ENCODE measurements at regions not wholly inside any gene's neighbourhood (a gene's known extent, or its start where the extent isn't known, plus 50 kb on each side); places are given as distances from the start of the nearest gene placed in this dataset.

DNA sequence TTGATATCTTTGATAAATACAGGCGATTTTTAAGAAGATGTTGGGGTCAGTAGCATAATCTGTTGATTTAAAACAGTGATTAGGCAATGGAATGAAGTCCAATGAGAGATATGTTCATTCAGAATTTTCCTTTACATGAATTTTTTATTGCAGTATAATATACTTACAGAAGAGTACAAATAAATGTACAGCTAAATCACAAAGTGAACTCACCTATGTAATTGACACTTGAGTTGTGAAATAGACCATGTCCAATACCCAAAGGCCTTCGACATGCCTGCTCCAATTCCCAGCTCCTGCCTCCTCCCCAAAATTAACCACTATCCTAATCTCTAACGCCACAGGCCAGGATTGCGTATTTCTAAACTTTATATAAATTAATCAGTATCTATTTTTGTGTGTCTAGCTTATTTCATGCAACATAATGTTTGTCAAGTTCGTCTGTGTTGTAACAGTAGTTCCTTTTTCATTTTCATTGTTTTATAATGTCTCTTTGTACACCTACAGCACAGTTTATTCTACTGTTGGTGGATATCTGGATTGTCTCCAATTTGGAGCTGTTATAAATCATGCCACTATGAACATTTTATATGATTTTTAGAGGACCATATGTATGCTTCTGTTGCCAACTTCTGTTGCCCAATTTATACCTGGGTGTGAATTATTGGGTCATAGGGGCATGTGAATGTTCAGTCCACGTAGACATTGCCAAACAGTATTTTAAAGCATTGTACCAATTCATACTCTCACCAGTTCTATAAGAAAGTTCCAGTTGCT, 208.3 kb downstream of the TLE1 start:
- DNase-seq: no peak

DNA sequence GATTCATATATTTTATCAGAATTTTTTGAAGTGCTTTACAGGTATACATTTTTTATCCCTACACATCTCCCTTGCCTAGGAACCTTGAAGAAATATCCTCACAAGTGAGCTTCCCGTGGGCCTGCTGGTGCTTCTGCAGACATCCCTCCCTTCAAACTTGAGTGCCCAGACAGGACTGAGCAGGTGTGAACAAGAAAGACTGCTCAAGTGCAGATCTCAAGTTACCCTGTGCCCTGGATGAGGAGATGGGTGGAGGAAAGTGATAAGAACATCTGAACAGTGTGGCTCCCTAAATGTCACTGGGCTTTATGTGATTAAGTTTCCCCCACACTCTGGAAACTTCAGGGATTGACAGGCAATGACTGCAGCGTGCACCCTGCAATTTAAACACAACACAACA, 209.8 kb downstream of the TLE1 start:
- no peak for DNase-seq

DNA sequence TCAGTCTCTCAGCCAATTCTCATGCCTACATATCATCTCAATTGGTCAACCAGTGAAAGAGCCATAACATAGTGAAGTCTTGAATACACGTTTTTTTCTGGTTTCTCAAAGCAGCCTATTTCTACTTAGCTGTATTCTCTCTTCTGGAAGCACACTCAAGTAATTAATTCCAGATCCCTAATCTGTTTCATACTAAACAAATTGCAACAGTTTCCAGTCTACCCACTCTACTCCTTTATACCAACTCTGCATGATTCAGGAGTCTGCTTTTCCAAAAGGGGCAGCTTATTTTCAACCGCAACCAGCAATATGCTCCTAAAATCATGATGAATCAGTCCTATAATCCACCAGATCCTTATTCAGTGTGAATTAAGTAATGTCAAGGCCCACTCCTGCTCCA, 211.7 kb downstream of the TLE1 start:
- no peak for DNase-seq

DNA sequence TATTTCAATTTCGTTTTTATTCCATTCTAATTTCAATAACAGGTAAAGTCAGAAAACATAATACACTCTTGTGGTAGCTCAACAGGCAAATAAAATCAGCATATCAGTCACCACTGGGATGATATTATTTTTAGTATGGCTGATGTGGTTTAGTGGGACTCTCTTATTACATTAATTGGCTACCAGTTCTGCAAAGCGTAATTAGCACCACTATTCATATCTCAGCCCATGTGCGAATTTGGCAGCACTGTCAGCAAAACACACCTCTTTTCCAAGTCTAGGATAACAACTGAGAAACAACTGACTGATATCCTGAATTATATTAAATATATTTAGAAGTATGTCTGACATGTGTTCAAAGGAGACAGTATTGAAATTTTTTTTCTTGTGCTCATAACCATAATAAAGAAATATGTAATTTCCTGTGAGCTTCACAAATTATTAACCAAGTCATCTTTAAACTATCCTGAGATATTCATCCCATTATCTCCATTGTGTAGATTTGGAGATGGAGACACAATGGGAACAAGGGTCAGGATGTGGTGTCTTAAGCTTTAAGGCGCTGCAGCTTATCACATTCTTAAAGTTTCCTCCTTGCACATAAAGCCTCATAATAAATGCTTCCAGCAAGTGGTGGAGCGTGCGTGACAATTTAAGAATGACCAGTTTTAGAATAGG, 212.4 kb downstream of the TLE1 start:
- no peak for DNase-seq

DNA sequence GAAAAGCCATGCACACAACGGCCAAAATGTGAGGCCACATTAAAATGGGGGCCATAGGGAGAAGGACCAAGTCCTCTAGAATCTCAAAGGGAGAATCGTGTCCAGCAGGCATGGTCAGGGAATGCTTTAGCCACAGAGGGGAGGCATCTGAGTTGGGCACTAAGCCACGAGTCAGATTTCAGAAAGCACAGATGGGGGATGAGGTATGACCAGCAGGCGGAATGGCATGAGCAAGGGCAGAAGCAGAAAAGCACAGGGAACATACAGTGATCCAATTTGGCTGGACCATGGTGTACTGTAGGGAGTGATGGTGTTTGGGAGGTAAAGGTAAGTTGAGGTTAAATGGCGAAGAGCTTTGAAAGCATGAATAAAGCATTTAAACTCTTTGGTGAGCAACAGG, 214.6 kb downstream of the TLE1 start:
- DNase-seq: no peak

DNA sequence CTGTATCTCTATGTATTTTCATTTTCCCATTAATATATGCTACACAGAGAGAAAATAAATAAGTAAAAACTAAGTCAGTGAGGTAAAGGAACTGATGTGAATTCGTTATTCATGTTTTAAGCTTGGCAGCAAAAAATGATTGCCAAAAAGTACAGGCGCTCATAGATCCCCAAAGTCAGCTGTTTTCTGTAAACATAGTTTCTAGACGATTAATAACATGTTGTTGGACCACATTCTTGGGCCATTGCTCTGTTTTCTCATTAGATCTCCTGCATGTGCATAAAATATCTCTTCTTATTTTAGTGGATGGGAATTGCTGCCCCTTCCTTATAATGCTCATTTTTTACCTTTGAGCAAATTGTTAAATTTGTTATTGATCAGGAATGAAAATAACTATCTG, 215.2 kb downstream of the TLE1 start:
- no peak for DNase-seq

DNA sequence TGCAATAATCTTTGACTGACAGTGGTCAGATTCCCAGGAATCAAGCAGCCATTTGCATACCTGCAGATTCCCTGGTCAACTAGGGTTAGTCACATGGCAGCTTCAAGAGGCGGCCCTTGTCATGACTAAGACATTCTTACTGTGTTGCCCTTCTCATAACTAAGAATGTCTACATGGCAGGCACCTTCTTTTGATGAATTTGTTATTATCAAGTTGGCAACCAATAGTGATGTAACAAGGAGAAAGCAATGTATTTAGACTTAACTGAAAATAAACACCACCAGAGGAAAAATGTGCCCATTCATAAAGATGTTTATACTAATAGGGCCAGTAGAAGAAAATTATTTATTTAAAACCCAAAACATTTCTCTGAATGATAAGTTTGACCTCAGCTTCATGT, 215.6 kb downstream of the TLE1 start:
- DNase-seq: no peak

DNA sequence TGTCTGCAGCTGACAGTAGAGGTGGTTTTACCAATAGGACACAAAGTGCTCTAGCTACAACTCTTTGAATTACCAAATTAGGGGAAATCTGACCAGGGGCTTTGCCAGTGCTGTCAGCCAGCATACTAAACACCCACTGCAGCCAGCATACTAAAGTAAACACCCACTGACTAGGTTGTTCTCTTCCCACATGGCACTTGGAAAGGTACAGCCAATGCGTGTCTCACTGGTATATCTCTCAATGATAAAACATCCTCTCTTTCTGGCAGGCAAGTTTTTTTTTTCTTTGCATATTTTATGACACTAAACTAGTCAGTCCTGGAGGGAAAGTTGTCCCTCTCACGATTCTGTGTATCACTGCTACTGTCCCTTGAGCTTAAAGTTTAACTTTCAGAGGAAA, 216.1 kb downstream of the TLE1 start:
- no peak for DNase-seq

DNA sequence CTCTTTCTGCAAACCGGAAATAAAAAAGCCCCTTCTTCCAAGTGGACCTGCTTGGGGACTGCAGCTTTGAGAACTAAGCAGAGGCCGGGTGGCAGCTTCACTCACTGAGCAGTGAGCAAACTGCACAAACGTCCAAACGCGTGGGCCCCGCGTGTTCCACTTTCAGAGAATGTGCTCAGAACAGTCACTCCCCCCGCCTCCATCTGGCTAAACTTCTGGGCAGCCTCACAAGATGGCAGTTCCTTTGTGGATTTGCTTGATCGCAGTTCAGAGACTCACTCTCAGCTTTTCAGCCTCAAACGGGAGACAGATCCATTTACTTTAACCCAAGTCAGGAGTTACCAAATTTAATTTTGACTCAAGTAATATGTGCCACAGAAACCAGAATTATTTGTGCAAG, 216.6 kb downstream of the TLE1 start:
- DNase-seq: no peak

DNA sequence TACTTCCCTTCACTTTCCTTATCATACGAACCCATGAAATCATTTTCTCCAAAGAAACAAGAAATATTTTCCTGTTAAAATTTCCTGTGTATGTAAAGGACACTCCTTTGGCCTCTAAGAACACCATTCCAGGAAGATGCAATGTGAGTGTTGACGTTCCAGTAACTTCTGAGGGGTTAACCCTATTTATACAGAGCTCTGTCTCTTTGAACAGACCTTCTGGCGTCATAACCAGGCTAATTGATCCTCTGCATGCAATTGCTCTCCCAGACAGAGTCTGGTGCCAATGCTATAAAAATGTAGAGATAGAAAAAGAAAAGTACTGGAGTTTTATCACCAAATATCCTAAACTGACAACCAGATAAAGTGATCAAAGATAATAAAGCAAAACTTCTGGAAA, 218.5 kb downstream of the TLE1 start:
- DNase-seq: no peak

DNA sequence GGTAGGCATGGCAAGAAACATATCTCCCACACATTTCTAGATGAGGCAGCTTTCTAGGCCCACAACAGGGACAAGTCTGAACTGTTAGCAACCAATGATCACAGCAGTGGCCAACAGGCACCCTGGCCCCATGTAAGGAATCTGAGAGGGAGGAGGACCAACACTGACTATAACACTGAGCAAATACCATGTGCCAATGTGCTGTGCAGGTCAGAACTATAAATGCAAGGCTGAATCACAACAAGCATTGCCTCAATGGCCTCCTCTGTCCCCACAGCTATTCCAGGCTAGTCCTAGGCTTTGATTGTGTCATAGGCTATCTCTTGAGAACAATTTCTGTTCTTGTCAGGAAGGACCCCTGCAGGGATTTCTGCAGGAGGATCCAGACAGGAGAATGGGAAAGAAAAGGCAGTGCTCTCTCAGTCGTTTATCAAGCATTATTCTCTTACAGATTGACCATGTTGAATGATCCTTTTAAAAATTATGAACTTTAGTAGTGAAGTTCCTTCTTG, 221.2 kb downstream of the TLE1 start:
- no peak for DNase-seq

DNA sequence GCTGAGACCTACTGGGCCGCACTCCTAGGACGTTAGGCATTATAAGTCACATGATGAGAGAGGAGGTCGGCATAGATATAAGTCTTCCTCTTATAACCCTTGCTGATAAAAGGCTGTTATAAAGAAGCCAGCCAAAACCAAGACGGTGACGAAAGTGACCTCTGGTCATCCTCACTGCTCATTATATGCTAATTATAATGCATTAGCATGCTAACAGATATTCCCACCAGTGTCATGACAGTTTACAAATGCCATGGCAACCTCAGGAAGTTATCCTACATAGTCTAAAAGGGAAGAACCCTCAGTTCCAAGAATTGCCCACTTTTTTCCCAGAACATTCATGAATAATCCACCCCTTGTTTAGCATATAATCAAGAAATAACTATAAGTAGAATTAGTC, 222.4 kb downstream of the TLE1 start:
- no peak for DNase-seq

DNA sequence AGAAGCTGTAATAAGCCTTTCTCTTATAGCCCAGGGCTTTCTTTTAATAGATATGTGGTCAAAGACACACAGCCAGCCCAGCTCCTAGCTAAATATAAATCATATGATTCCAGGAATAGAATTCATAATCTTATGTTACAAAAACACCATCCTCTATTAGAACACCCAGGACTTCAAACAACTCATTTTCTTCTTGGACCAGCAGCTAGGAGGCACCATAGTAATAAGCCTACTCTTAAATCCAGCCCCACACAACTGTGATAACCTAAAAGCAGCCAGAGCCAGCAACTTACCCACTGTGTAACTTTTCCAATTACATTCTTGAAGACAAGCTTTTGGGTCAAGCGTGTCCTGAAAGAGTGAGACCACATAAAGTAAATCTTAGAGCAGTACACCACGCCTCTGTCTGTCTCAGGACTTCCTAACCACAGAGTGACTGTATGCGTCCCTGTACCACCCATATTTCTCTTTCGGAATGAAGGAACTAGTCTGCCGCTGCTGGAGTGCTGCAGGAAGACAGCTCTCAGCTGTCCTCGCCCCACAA, 223.8 kb downstream of the TLE1 start:
- peak in 1 of 2 donors; percentile 3 for DNase-seq

DNA sequence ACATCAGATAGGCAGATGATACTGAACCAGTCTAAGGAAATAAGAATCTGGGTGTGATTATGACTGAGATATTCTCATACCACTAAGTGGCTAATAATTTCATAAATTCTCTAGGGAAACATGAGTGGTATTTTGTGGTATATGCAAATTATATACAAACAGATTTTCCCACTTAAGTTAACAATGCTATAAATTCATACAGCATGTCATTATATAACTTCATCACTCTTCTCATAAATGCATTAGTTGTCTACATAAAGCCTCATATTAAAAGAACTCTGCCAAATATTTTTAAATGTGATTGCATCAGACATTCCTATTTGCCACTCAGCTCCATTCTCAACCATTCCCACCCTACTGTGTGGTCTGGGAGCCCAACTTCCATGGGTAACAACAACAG, 226.5 kb downstream of the TLE1 start:
- no peak for DNase-seq

DNA sequence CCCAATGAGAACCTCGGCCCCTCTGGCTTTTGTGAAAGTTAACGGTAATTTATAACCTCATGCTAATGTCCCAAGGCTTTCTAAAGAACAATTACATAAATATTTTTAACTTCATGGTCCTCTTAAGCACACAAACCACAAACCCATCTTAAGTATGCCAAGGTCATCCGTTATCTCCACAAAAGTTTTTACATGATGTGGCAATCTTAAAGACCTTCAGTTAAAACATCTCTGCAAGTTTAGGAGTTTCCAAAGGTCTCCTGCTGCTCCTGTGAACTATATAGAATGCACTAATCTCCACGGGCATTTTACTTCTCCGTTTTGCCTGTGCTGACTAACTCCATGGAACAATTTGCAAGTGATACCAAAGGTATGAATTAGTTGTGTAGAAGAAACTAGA, 228.2 kb downstream of the TLE1 start:
- no peak for DNase-seq

DNA sequence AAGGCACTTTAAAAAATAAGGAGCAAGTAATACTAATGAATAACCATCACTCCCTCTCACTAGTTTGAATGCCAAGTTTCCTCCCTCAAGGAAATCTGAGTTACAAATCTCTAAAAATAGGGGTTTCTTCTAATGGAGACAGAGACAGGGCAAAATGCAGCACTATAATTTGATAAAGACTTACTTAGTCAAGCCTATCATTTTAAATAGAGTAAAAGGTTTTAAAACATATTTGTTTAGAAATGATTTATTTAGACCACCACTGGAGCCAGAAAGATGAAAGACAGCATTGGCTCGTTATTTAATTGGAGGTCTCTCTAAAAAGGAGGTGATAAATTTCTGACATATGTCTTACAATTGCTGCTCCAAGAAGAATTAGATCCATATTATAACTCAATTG, 228.7 kb downstream of the TLE1 start:
- DNase-seq: no peak

DNA sequence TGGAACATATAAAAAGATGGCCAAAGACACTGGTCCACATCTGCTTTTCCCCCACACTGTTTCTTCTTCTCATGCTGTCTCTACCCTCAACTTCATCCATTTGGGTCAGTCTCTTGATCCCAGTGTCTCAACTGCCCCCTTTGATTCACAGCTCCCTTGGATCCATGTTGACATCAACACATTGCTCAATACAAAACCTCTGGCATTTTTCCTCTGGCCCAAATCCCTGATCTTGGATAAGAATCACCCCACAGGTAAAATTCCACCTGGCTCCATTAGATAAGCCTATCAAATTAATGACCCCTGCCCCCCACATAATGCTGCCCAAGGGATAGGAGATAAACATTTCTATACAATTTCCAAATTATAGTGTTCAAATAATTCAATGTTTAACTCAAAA, 229.8 kb downstream of the TLE1 start:
- no peak for DNase-seq

DNA sequence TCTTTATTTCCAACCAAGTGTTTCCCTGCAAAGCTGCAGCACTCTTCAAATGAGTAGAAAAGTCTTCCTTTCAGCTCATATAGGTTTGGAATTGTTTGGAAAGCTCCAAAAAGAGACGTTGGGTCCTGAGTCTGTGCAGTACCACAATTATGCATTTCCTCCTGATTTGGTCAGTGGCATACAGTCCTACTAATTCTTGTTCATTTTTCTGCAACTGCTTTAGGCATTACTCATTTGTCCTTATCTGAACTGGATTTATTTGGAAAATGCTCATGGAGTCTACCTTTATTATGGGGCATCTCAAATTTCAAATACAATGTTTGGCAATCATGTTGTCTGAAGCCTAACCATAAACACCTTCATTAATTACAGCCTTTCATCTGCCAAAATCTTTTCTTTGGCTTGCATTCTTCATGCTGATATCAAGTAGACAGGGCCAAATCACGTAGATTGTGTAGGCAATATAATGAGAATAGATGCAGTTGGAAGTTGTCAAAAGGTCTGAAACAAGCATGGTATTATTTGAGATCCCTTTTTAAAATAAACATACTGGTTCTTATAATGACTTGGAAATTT, 232.8 kb downstream of the TLE1 start:
- DNase-seq: no peak

DNA sequence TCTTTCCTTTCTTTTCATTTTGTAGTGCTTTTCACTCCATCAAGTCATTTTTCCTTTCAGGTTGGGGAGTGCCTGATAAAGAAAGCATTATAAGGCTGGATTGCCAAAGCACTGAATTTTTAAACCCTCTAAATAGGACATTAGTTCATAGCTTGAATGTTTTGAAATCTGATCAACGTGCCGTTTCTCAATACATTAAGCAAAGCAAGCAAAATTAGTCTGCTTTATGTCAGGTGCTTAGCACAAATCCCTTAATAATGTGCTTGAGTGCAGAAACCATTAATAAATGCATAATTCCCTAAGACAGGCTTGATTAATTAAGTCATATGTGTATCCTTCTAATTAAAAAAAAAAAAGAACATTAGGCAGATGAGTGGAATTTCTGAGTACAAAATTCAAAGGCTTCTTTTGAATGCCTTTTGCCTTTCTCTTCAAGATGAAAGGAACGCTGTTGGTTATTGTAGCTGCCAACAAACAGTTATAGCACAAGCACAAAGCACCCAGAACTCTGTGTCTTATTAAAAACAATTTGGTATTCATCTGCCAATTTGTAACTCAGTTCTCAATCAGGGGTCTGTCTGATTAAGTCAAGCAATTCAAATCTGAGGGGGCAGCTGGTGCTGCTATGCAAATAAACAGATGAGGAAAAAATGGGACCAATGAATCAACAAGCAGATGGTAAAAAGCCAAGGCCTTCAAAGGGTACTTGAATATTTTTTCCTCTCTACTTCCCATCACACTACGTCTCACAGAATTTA, 233.7 kb downstream of the TLE1 start:
- DNase-seq: no peak

DNA sequence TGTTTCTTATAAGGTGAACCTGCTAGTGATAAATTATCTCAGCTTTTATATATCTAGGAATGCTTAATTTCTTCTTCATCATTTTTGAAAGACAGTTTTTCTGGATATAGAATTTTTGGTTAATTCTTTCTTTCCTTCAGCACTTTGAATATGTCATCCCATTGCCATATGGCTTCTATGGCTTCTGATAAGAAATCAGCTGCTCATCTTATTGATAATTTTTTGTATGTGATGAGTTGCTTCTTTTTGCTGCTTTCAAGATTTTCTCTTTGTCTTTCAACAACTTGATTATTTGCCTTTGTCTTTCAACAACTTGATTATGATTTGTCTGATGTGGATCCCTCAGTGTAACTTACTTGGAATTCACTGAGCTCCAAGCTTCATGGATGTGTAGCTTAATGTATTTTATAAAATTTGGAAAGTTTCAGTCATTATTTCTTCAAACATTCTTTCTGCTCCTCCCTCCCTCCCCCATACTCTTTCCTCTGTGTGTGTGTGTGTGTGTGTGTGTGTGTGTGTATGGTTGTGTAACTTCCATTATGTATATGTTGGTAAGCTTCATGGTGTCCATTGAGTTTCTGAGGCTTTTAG, 243.9 kb downstream of the TLE1 start:
- DNase-seq: no peak

DNA sequence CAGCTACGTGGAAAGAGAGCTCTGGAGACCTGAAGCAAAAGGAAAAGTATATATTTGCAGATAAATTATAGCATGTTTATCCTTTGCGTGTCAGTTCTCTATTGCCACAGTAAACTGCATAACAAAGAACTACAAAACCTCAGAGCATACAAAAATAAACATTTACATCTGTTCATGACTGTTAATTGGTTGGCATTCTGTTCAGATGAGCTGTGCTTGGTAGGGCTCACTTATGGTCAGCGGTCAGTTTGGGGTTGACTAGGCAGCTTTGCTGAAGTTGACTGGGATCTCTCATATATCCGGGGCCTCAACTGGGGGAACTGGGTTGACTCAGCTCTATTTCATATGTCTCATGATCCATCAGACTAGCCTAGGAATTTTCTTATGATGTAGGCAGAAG, 257.7 kb downstream of the TLE1 start:
- no peak for DNase-seq

DNA sequence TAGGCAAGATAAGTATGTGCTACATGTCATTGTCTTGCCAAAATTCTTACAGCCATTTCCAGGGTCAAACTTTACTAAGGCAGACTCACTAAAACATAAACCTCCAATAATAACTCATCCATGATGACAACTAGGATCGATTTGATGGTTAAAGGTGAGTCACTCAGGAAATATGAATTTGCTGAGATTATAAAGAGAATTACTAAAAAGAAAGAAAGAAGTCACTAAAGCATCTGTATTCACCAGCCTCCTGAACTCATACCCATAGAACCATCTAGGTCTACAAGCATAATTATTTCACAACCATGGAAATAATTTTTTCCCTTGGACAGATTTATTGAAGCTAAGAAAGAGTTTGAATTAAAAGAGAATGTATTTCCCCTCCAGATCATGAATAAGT, 258.6 kb downstream of the TLE1 start:
- no peak for DNase-seq

DNA sequence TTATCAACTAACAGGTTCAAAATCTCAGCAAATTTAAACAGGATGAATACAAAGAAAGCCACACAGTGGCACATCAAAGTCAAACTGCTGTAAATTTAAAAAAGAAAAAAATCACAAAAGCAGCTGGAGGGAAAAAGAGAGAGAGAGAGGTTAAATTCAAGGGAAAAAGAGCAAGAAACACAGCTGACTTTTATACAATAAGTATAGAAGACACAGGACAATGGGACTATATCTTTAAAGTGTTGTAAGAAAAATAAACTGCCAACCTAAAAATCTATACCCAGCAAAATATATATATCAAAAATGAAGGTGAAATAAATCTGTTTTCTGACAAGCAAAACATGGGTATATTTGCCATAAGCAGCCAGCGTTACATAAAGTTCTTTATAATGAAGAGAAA, 261.5 kb downstream of the TLE1 start:
- no peak for DNase-seq
